ENCODE measurements at regions not wholly inside any gene's neighbourhood (a gene's known extent, or its start where the extent isn't known, plus 50 kb on each side); places are given as distances from the start of the nearest gene placed in this dataset.

DNA sequence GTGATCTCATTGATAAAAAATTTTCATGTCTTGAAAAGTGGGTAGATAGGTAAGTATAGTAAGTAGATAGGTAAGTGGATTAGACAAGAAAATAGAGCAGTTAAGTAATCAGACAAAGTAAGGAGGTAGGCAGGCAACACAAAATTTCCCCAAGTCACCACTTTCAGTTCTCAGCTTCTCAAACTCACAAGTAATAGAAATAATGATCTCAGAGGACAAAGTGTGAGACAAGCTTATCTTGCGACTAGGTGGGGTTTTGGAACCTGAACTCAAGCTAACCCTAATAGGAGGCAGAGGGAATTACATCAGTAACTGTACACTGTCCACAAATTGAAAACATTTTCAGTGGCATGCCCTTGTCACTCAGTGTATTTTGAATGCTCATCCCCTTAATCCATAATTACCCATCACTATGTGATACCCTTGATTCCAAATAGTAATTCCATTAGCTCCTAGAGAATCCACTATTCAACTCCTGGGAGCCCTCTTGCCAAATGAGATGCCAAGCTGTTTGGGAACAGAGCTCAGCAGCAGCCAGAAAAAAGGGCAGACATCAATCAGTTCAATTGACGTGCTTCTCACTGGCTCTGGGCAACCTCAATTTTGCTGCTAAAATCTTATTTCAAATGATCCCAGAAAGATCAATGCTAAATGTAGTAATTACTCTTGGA lies 703.2 kb downstream of the XPNPEP1 start:
- Histone ChIP-seq H3K9me3 (ENCODE audit: low read length) (no peaks in the 10 kb centered on the region), H3K79me2 (replicated peaks; ENCODE audit: insufficient read depth, low read length) (no peaks in the 10 kb centered on the region), H3F3A (ENCODE audit: insufficient read depth, low read length, poor library complexity, severe bottlenecking) (no peaks in the 10 kb centered on the region), H3K9ac (ENCODE audit: low read length) (no peak overlapping the region), H4K20me1 (ENCODE audit: insufficient read depth) (no peaks in the 10 kb centered on the region), H3K9me2 (ENCODE audit: insufficient read depth, low read length) (no peaks in the 10 kb centered on the region), H3K27ac (ENCODE audit: low read length) (no peak overlapping the region), H3K36me3 (ENCODE audit: insufficient read depth, low read length) (no peaks in the 10 kb centered on the region), H3K27me3 (ENCODE audit: insufficient read depth, low read depth, low read length) (no peaks in the 10 kb centered on the region), H3K4me3 (ENCODE audit: low read length) (no peak overlapping the region), H2AFZ (ENCODE audit: low read depth, low read length) (no peak overlapping the region), H3K4me2 (ENCODE audit: low read length) (no peak overlapping the region)
- TF ChIP-seq SMC3 (conservative IDR thresholded peaks at IDR 0.05; ENCODE audit: poor library complexity), result no peak
- no peak for TF ChIP-seq EZH2 (IDR thresholded peaks at IDR 0.05; ENCODE audit: borderline replicate concordance, insufficient read depth, low read length, poor library complexity, severe bottlenecking)
- no peak for TF ChIP-seq POLR2AphosphoS5 (IDR thresholded peaks at IDR 0.05)
- TF ChIP-seq, protein P1, sequence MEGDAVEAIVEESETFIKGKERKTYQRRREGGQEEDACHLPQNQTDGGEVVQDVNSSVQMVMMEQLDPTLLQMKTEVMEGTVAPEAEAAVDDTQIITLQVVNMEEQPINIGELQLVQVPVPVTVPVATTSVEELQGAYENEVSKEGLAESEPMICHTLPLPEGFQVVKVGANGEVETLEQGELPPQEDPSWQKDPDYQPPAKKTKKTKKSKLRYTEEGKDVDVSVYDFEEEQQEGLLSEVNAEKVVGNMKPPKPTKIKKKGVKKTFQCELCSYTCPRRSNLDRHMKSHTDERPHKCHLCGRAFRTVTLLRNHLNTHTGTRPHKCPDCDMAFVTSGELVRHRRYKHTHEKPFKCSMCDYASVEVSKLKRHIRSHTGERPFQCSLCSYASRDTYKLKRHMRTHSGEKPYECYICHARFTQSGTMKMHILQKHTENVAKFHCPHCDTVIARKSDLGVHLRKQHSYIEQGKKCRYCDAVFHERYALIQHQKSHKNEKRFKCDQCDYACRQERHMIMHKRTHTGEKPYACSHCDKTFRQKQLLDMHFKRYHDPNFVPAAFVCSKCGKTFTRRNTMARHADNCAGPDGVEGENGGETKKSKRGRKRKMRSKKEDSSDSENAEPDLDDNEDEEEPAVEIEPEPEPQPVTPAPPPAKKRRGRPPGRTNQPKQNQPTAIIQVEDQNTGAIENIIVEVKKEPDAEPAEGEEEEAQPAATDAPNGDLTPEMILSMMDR (IDR thresholded peaks at IDR 0.05; ENCODE audit: poor library complexity, severe bottlenecking), result no peak
- TF ChIP-seq EP300 (conservative IDR thresholded peaks at IDR 0.05; ENCODE audit: poor library complexity, severe bottlenecking), result no peak
- TF ChIP-seq, protein P2, sequence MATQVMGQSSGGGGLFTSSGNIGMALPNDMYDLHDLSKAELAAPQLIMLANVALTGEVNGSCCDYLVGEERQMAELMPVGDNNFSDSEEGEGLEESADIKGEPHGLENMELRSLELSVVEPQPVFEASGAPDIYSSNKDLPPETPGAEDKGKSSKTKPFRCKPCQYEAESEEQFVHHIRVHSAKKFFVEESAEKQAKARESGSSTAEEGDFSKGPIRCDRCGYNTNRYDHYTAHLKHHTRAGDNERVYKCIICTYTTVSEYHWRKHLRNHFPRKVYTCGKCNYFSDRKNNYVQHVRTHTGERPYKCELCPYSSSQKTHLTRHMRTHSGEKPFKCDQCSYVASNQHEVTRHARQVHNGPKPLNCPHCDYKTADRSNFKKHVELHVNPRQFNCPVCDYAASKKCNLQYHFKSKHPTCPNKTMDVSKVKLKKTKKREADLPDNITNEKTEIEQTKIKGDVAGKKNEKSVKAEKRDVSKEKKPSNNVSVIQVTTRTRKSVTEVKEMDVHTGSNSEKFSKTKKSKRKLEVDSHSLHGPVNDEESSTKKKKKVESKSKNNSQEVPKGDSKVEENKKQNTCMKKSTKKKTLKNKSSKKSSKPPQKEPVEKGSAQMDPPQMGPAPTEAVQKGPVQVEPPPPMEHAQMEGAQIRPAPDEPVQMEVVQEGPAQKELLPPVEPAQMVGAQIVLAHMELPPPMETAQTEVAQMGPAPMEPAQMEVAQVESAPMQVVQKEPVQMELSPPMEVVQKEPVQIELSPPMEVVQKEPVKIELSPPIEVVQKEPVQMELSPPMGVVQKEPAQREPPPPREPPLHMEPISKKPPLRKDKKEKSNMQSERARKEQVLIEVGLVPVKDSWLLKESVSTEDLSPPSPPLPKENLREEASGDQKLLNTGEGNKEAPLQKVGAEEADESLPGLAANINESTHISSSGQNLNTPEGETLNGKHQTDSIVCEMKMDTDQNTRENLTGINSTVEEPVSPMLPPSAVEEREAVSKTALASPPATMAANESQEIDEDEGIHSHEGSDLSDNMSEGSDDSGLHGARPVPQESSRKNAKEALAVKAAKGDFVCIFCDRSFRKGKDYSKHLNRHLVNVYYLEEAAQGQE (IDR thresholded peaks at IDR 0.05; ENCODE audit: borderline replicate concordance), result no peak
- no peak for TF ChIP-seq RAD21 (conservative IDR thresholded peaks at IDR 0.05)
- no peak for TF ChIP-seq MXI1 (conservative IDR thresholded peaks at IDR 0.05; ENCODE audit: poor library complexity, severe bottlenecking)
- TF ChIP-seq TAF1 (IDR thresholded peaks at IDR 0.05; ENCODE audit: low read depth), result no peak

DNA sequence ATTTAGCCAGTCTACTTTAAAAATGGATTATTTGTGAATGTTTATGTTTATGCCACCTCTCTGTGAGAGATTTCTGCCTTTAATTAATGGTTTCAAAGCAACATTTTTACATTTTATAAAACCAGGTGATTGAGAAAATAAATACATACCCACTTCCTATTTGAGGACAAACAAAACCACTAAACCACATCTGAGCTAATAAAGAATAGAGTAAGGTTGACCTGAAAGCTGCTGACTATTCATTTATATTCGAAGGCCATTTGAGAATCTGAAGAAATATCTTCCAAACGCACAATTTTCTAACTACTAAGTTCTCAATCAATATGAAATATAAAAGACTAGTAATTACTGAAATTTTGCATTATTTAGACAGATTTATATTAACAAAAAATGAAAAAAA lies 705.1 kb downstream of the XPNPEP1 start:
- Histone ChIP-seq H3K27ac (ENCODE audit: low read length) (no peak overlapping the region), H3F3A (ENCODE audit: insufficient read depth, low read length, poor library complexity, severe bottlenecking) (no peaks in the 10 kb centered on the region), H4K20me1 (ENCODE audit: insufficient read depth) (no peaks in the 10 kb centered on the region), H3K9me3 (ENCODE audit: low read length) (no peaks in the 10 kb centered on the region), H3K4me3 (ENCODE audit: low read length) (no peak overlapping the region), H3K79me2 (replicated peaks; ENCODE audit: insufficient read depth, low read length) (no peaks in the 10 kb centered on the region), H3K27me3 (ENCODE audit: insufficient read depth, low read depth, low read length) (no peaks in the 10 kb centered on the region), H2AFZ (ENCODE audit: low read depth, low read length) (no peak overlapping the region), H3K36me3 (ENCODE audit: insufficient read depth, low read length) (no peaks in the 10 kb centered on the region), H3K9ac (ENCODE audit: low read length) (no peak overlapping the region), H3K9me2 (ENCODE audit: insufficient read depth, low read length) (no peaks in the 10 kb centered on the region), H3K4me2 (ENCODE audit: low read length) (no peak overlapping the region)
- TF ChIP-seq SMC3 (conservative IDR thresholded peaks at IDR 0.05; ENCODE audit: poor library complexity), result no peak
- TF ChIP-seq, protein P2 (IDR thresholded peaks at IDR 0.05; ENCODE audit: borderline replicate concordance), result no peak
- no peak for TF ChIP-seq MXI1 (conservative IDR thresholded peaks at IDR 0.05; ENCODE audit: poor library complexity, severe bottlenecking)
- TF ChIP-seq RAD21 (conservative IDR thresholded peaks at IDR 0.05), result no peak
- TF ChIP-seq, protein P1 (IDR thresholded peaks at IDR 0.05; ENCODE audit: poor library complexity, severe bottlenecking), result no peak
- TF ChIP-seq EP300 (conservative IDR thresholded peaks at IDR 0.05; ENCODE audit: poor library complexity, severe bottlenecking), result no peak
- no peak for TF ChIP-seq EZH2 (IDR thresholded peaks at IDR 0.05; ENCODE audit: borderline replicate concordance, insufficient read depth, low read length, poor library complexity, severe bottlenecking)
- TF ChIP-seq TAF1 (IDR thresholded peaks at IDR 0.05; ENCODE audit: low read depth), result no peak
- TF ChIP-seq POLR2AphosphoS5 (IDR thresholded peaks at IDR 0.05), result no peak
